ENCODE measurements at regions not wholly inside any gene's neighbourhood (a gene's known extent, or its start where the extent isn't known, plus 50 kb on each side); places are given as distances from the start of the nearest gene placed in this dataset.

- TF ChIP-seq CTCF (IDR thresholded peaks at IDR 0.05; ENCODE audit: borderline replicate concordance, extremely low read depth, low read length, poor library complexity, severe bottlenecking) (no peak), EZH2 (IDR thresholded peaks at IDR 0.05; ENCODE audit: borderline replicate concordance, low read depth, low read length, severe bottlenecking) (no peak)
These were observed 75.5 kb upstream of the RET start for GRCh38 chr10:43001427-43001795.

All from DND-41 (cell line).